GM21360 (cell line): ENCODE measurements at regions not wholly inside any gene's neighbourhood (a gene's known extent, or its start where the extent isn't known, plus 50 kb on each side); places are given as distances from the start of the nearest gene placed in this dataset.
"Not testable (repeated sequence)": the region's sequence is repeated elsewhere in the genome, so short reads cannot be mapped to it uniquely, and the experiment has no call there.

Experiments
- ATAC-seq: cut with Tn5 transposase; IDR thresholded peaks from one replicate; pipeline ENCODE4 v1.9.1; 2021; ENCODE audit warnings: mild to moderate bottlenecking, moderate library complexity; ENCODE audit not compliant: unreplicated experiment

- no peak for ATAC-seq
Measured at GRCh38 chr20:19834287-19834686, 76.2 kb downstream of the RIN2 start.

GRCh38 chr20:19834783-19835182 is 76.7 kb downstream of the RIN2 start:
- ATAC-seq: no peak

DNA sequence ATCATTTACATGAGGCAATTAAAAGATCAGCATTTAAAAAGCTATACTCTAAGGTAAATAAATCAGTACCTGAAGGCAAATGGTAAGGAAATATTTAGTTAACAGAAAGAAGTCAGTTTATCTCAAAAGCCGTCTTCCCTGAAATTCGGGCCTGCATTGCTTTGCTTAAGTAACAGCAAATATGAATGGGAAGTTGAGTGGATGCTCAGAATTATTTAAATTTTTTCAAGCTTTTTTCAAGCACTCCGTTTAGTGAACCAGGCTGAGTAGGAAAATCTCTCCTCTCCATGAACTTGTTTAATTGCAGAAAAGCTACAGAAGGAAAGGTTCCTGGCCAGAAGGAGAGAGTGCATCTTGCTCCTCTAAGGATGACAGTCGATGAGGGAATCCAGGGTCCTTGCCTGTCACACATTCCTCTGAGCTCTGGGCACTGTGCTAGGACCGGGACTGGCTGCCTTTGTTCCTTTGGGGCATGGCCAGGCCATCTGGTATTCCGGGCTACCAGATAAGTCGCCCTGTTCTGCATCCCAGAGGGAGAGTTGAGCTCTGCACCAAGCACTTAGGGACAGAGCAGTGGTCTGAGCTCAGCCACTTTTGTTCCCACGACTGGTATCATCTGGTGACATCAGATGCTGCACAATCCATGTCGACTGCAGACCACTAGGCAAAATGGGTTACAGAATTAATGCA is 77.6 kb downstream of the RIN2 start:
- no peak for ATAC-seq

DNA sequence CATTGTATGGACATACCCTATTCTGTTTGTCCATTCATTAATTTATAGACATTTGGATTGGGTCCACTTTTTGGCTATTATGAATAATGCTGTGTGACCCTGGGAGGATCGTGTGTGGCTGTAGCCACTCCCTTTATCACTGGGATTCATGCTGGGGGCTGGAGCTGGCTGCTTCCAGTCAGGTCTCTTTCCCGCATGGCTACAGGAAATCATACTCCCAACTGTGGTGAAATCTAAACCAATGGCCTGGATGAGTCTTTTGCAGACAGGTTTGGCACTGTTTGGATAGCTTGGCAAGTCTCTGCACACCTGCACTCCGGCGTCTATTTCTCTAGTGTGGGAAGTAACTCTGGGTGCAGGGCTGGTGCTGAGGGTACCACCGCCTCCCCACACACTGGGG is 80.4 kb downstream of the RIN2 start:
- ATAC-seq: no peak

DNA sequence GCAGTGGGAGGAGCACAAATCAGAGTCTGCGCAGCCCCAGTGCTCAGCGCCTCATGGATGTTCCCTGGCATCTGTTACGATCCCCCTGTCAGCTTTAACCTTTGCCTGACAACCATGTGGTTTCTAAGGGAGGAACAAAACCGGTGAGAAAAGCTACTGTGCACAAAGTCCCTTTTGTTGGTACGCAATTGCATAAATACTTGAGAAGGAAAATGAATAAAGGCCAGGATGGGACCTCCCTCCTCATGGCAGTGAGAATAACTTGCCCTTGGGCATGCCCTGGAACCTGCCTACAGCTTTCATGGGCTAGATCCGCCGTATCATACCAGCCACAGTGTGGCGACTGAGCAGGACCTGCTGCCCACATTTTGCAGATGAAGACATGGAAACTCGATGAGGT is 81.0 kb downstream of the RIN2 start:
- no peak for ATAC-seq

- ATAC-seq: no peak
Measured at GRCh38 chr20:19840111-19840710, 82.2 kb downstream of the RIN2 start.

DNA sequence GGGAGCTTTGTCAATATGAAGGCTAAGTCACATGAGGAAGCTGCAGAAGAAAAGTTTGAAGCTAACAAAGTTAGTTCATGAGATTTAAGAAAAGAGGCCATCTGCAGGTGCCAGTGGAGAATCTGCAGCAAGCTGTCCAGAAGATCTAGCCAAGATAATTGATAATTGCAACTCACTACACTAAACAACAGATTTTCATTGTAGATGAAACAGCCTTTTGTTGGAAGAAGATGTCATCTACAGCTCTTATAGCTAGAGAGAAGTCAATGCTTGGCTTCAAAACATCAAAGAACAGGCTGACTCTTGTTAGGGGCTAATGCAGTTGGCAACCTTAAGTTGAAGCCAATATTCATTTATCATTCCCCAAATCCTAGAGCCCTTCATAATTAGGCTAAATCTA is 83.7 kb downstream of the RIN2 start:
- ATAC-seq: no peak

DNA sequence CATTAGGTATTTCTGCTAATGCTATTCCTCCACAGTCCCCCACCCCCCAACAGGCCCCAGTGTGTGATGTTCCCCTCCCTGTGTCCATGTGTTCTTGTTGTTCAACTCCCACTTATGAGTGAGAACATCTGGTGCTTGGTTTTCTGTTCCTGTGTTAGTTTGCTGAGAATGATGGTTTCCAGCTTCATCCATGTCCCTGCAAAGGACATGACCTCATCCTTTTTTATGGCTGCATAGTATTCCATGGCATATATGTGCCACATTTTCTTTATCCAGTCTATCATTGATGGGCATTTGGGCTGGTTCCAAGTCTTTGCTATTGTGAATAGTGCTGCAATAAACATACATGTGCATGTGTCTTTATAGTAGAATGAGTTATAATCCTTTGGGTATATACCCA is 86.8 kb downstream of the RIN2 start:
- ATAC-seq: not testable (repeated sequence)

DNA sequence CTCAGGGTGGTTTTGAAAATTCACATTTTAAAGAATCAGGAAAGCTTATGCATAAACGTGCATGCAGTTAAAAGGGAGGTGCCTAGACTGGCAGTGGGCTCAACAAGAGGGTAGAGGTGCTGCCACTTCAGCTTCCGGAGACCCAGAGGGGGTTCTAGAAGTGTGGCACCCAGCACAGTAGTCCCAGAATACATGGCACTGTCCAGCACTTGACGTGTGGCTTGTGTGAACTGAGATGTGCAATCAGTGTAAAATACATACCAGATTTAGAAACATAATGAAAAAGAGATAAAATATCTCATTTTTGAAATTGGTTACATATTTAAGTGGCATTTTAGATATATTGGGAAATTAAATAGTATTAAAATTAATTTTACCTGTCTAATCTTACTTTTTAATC is 89.3 kb downstream of the RIN2 start:
- no peak for ATAC-seq

GRCh38 chr20:19849341-19850197 is 91.5 kb downstream of the RIN2 start:
- no peak for ATAC-seq

- no peak for ATAC-seq
Measured at GRCh38 chr20:19850198-19850533, 92.1 kb downstream of the RIN2 start.

- ATAC-seq: no peak
Measured at GRCh38 chr20:19851861-19852260, 93.8 kb downstream of the RIN2 start.

DNA sequence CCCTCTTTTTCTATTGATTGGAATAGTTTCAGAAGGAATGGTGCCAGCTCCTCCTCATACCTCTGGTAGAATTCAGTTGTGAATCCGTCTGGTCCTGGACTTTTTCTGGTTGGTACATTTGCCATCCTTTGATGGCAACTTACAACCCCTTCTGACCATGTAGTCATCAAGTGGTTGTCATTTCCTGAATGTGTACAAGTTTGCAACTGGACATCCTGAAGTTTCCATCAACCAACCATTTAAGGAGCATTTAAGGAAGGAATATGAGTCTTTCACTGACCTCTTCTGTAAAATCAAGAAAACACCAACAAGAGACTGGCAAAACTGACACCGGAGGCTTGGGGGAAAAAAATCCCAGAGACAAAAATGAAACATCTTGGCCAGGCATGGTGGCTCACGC is 97.4 kb downstream of the RIN2 start:
- no peak for ATAC-seq

DNA sequence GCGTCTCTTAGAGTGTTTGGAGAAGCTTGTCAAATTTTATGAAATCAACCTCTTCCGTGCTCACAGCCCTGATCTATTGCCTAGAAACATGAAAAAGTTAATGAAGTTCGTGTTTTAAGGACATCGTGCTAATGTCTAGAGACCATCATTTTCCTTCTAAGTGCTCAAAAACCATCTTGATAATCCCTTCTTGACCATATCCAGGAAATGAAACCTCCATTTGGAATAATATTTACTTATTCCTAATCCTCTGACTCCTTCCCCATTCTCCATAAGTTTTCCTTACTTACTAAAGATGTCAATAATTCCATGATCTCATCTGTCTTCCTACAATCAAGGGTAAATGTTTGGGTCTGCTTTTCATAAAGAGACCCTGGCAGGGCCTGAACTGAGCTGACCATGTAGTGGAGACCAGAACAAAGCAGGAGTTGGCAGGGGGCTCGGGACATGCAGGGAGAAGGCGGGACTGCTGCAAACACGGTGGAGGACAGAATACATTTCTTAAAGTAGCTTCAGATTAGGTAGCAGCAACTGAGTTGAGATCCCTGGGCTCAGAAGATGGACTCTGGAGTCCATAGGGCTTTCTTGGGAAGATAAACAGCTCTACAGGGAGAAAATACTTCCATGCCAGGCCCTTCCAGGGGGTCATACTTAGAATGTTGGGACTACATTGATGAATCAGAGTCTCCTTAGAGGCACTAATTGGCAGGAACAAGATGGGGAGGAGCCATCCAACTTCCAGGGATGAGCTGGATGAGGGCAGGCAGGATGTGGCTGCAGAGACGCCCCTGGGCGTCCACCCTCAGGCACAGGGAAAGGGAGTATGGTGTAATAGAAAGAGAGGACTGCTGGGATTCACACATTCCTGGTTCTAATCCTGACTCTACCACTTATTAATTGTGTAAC is 100.7 kb downstream of the RIN2 start:
- ATAC-seq: no peak

- ATAC-seq: no peak
Measured at GRCh38 chr20:19859444-19859843, 101.4 kb downstream of the RIN2 start.

DNA sequence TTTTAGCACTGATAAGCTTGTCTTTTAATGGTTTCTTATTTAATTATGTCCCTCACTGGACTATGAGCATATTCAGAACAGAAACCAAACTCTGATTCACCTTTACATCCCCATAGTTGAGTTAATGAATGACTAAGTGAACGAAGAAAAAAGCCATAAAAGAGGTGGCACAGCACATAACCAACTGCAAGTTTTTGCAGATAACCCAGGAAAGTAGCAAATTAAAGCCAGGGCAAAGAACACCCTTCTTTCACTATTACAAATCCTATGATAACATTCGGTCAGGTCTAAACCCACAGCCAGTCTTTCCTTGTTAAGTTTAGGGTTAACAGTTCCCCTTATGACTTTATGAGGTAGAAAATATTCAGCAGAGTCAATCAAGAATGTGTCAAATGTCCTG is 102.7 kb downstream of the RIN2 start:
- no peak for ATAC-seq

- ATAC-seq: no peak
Measured at GRCh38 chr20:19861147-19861759, 103.2 kb downstream of the RIN2 start.

DNA sequence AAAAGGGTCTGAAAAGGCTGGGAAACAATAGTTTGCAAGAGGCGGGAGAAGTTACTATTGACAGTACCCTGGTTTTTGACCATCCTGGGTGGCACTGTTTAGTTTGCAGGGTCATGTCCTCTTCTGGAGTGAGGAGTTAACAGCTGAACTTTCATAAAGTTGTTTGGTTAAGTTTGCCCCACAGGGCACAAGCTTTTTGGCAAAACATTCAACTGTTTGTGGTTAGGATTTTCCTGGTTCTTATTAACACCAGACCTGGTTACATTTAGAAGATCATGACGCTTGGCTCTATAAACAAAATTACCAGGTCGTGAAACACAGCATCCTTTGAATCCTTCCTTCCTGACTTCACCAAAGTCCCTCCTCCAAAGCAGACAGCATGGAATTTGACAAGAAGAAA is 106.1 kb downstream of the RIN2 start:
- no peak for ATAC-seq

- ATAC-seq: no peak
Measured at GRCh38 chr20:19866070-19866469, 108.0 kb downstream of the RIN2 start.

DNA sequence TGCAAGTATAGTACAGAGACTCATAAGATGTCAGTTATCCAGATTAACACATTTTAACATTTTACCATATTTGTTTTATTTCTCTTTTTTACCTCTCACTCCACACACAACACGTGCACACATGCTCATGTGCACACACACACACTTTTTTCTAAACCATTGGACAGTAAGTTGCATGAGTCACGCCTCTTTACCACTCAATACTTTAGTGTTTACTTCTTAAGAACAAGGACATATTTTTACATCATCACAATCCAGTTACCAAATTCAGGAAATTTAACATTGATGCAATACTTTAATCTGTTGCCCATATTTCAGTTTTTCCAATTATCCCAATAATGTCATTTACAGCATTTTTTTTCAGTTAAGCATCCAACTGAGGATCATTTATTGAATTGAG is 109.0 kb downstream of the RIN2 start:
- ATAC-seq: no peak

- ATAC-seq: no peak
Measured at GRCh38 chr20:19867940-19868371, 109.9 kb downstream of the RIN2 start.
